GM12872 (cell line): ENCODE measurements at regions not wholly inside any gene's neighbourhood (a gene's known extent, or its start where the extent isn't known, plus 50 kb on each side); places are given as distances from the start of the nearest gene placed in this dataset.

Experiments
- TF ChIP-seq, protein P1 (sequence below): IDR thresholded peaks from 3 replicates; pipeline ENCODE4 v1.5.1; 2011; ENCODE audit warnings: low read depth, mild to moderate bottlenecking, low read length, moderate library complexity; ENCODE audit not compliant: insufficient read depth

DNA sequence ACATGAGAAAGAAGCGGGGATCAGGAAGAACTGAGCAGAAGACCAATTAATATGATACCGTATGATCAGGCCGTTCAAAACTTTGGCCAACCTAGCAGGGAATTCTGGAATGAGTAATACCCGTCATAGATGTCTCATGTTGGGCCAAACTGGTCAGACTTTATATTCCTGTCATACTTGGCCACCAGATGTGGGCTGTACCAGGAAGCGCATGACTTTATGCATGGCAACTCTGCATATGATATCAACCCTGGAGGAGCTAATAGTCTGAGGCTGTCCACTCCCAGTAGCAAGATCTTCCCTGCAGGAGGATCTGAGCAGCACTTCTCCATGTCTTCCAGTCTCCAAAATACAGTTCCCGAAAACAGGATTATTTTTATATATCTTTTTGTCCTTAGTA lies 68.5 kb upstream of the NAA35 start:
- TF ChIP-seq, protein P1, sequence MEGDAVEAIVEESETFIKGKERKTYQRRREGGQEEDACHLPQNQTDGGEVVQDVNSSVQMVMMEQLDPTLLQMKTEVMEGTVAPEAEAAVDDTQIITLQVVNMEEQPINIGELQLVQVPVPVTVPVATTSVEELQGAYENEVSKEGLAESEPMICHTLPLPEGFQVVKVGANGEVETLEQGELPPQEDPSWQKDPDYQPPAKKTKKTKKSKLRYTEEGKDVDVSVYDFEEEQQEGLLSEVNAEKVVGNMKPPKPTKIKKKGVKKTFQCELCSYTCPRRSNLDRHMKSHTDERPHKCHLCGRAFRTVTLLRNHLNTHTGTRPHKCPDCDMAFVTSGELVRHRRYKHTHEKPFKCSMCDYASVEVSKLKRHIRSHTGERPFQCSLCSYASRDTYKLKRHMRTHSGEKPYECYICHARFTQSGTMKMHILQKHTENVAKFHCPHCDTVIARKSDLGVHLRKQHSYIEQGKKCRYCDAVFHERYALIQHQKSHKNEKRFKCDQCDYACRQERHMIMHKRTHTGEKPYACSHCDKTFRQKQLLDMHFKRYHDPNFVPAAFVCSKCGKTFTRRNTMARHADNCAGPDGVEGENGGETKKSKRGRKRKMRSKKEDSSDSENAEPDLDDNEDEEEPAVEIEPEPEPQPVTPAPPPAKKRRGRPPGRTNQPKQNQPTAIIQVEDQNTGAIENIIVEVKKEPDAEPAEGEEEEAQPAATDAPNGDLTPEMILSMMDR: no peak

DNA sequence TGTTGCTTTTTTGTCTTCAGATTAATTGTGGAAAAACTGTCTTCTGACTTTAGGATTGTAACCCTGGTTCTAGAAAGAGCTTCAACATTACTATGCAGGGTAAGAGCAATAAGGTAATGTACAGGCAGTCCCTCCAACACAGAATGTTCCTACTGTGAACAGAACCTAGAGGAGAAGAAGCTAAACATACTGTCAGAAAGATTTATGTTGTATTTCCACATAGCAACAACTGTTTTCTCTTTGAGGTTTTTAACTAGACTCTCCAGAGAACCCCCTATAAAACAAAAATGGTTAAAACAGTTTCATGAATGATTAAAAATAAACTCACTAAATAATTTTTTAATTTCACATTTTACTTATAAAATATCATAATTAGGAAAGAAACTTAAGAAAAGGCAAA lies 64.3 kb upstream of the NAA35 start:
- TF ChIP-seq, protein P1: no peak

DNA sequence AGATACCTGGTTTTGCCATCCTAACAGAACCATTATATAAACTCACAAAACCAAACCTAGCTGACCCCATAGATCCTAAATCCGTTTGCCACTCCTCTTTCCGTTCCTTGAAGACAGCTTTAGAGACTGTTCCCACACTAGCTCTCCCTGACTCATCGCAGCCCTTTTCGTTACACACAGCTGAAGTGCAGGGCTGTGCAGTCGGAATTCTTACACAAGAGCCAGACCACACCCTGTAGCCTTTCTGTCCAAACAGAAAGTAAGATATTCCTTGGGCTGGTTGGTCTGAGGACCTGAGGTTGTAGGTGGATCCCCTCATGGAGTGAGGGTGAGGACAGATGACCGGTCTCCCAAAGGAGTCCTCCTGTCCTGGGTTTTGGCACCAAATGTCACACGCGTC lies 56.7 kb upstream of the NAA35 start:
- TF ChIP-seq, protein P1: no peak

DNA sequence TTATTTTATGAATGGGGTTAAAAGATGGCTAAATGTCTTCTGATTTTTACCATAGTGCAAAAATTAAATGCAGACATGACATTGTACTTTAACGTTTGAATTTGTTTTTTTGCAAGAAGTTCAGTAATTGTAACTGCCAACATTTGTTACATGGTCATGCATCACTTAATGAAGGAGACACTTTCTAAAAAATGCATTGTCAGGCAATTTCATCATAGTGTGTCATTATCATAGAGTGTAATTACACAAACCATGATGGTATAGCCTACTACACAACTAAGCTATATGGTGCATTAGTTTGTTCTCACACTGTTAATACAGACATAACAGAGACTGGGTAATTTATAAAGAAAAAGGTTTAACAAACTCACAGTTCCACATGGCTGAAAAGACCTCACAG lies 50.0 kb upstream of the NAA35 start:
- TF ChIP-seq, protein P1: no peak
